Thyroid gland (tissue), 4 donors: ENCODE measurements at regions not wholly inside any gene's neighbourhood (a gene's known extent, or its start where the extent isn't known, plus 50 kb on each side); places are given as distances from the start of the nearest gene placed in this dataset.

ENCODE experiments used
- POLR2A ChIP-seq, 2 donors: fragments of 450-650 bp; IDR thresholded peaks; one replicate each; pipeline ENCODE4 v1.6.1; 2017; ENCODE audit warnings: antibody characterized with exemption in 2 of 2, mild to moderate bottlenecking in 2 of 2, moderate library complexity in 1 of 2
- TF ChIP-seq, protein P1 (sequence below), 6 experiments: fragments of 200-600 bp in 3 of 6; fragments of 450-650 bp in 3 of 6; sonication (generic) in 3 of 6; IDR thresholded peaks; one replicate each; pipeline ENCODE4 v1.5.1; 2016 to 2019; ENCODE audit warnings: antibody characterized with exemption in 6 of 6, mild to moderate bottlenecking in 2 of 6, inconsistent platforms in 1 of 6, moderate library complexity in 1 of 6

DNA sequence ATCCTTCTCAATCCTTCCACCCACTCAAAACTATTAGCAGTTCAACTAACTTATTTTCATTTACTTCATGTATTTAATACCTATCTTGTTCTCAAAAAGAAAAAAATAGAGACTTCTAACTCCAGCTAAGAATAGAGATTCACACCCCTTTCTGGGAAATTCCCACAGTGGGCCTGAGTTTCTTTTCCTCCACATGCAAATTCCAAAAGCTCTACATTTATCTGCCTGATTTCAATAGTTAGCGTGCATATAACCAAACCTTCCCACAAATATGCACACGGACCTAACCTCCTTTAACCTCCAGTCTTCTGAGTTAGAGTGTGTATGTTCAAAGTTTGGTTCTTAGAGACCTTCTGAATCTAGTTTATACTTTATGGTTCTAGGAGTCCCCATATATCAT is 62.5 kb downstream of the GRIN2B start:
- TF ChIP-seq, protein P1, sequence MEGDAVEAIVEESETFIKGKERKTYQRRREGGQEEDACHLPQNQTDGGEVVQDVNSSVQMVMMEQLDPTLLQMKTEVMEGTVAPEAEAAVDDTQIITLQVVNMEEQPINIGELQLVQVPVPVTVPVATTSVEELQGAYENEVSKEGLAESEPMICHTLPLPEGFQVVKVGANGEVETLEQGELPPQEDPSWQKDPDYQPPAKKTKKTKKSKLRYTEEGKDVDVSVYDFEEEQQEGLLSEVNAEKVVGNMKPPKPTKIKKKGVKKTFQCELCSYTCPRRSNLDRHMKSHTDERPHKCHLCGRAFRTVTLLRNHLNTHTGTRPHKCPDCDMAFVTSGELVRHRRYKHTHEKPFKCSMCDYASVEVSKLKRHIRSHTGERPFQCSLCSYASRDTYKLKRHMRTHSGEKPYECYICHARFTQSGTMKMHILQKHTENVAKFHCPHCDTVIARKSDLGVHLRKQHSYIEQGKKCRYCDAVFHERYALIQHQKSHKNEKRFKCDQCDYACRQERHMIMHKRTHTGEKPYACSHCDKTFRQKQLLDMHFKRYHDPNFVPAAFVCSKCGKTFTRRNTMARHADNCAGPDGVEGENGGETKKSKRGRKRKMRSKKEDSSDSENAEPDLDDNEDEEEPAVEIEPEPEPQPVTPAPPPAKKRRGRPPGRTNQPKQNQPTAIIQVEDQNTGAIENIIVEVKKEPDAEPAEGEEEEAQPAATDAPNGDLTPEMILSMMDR (IDR thresholded peaks at IDR 0.05): no peak
- TF ChIP-seq POLR2A (IDR thresholded peaks at IDR 0.05): no peak
